ACC112 (cell line): ENCODE measurements at regions not wholly inside any gene's neighbourhood (a gene's known extent, or its start where the extent isn't known, plus 50 kb on each side); places are given as distances from the start of the nearest gene placed in this dataset.

Source experiments
- H2AFZ ChIP-seq: fragments of 200-600 bp; sonication (generic); one replicate; pipeline ENCODE4 v1.6.0; 2017; ENCODE audit warnings: antibody characterized with exemption, low read length; ENCODE audit not compliant: unreplicated experiment
- H3K27ac ChIP-seq: fragments of 200-600 bp; sonication (generic); 2 replicates; pipeline ENCODE4 v1.5.1; 2014; ENCODE audit warnings: low read depth, mild to moderate bottlenecking, antibody characterized with exemption, low read length, moderate library complexity
- H3K27me3 ChIP-seq: fragments of 200-600 bp; sonication (generic); 2 replicates; pipeline ENCODE4 v1.6.1; 2014; ENCODE audit warnings: mild to moderate bottlenecking, antibody characterized with exemption, low read length, moderate library complexity, mixed read lengths; ENCODE audit not compliant: insufficient read depth
- H3K36me3 ChIP-seq: fragments of 200-600 bp; sonication (generic); 2 replicates; pipeline ENCODE4 v1.6.1; 2016; ENCODE audit warnings: mild to moderate bottlenecking, antibody characterized with exemption, low read length, moderate library complexity, mixed read lengths; ENCODE audit not compliant: insufficient read depth
- H3K4me1 ChIP-seq: fragments of 200-600 bp; sonication (generic); one replicate; pipeline ENCODE4 v1.6.1; 2016; ENCODE audit warnings: low read length, mixed read lengths; ENCODE audit not compliant: insufficient read depth, unreplicated experiment, control insufficient read depth
- H3K4me3 ChIP-seq: fragments of 200-600 bp; sonication (generic); 2 replicates; pipeline ENCODE4 v1.5.1; 2014; ENCODE audit warnings: mild to moderate bottlenecking, low read depth, low read length
- H3K79me2 ChIP-seq: fragments of 200-600 bp; sonication (generic); one replicate; pipeline ENCODE4 v1.6.0; 2016; ENCODE audit warnings: low read length; ENCODE audit not compliant: control insufficient read depth, unreplicated experiment, insufficient read depth

GRCh38 chr21:20404915-20405314 lies 593.3 kb upstream of the NCAM2 start:
- no peak overlapping the region for H3K27ac ChIP-seq
- no peaks in the 10 kb centered on the region for H3K27me3 ChIP-seq
- no peak overlapping the region for H3K4me3 ChIP-seq
- no peaks in the 10 kb centered on the region for H3K4me1 ChIP-seq
- H3K79me2 ChIP-seq = no peaks in the 10 kb centered on the region
- H2AFZ ChIP-seq = no peak overlapping the region
- H3K36me3 ChIP-seq = no peaks in the 10 kb centered on the region

DNA sequence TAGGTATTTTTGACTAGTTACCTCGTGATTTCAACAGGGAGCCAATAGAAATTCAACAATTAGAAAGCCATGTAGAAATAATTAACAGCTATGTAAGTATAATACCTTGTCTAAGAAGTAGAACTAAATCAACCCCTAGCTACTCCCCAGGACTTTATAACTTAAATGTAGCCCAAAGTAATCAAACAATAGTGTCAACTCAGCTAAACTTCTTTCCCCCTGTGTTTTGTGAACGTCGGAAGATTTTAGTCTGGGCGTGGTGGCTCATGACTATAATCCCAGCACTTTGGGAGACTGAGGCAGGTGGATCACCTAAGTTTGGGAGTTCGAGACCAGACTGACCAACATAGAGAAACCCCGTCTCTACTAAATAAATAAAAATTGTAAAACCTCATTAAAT lies 579.9 kb upstream of the NCAM2 start:
- H3K27ac ChIP-seq = no peak overlapping the region

DNA sequence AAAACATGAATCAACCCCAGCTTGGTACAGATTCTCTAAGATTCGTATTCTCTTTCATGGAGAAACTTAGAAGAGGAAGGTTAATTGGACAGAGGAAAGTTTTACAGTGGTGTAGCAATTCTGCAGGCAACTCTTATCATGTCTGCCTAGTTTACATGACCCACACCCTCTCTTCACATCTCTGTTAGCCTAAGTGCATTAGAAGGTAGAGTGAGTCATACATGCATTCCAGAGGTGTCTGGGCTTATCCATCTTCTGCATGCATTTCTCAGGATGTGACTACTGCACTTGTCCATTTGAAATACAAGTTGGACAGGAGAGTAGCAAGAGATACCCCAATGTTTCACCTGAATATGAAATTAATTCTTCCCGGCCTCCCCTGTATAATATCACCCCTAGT lies 578.4 kb upstream of the NCAM2 start:
- Histone ChIP-seq H3K27ac (no peak overlapping the region), H3K4me3 (no peak overlapping the region), H3K79me2 (no peaks in the 10 kb centered on the region), H3K4me1 (no peaks in the 10 kb centered on the region), H3K36me3 (no peaks in the 10 kb centered on the region), H2AFZ (no peak overlapping the region), H3K27me3 (no peaks in the 10 kb centered on the region)

More for the DNA sequence above, 579.9 kb upstream of the NCAM2 start:
- Histone ChIP-seq H3K27me3 (no peaks in the 10 kb centered on the region), H3K79me2 (no peaks in the 10 kb centered on the region), H2AFZ (no peak overlapping the region), H3K36me3 (no peaks in the 10 kb centered on the region), H3K4me1 (no peaks in the 10 kb centered on the region), H3K4me3 (no peak overlapping the region)

- Histone ChIP-seq H3K79me2 (no peaks in the 10 kb centered on the region), H3K36me3 (no peaks in the 10 kb centered on the region), H3K4me1 (no peaks in the 10 kb centered on the region), H3K27ac (no peak overlapping the region), H3K27me3 (no peaks in the 10 kb centered on the region), H3K4me3 (no peak overlapping the region), H2AFZ (no peak overlapping the region)
Observed at GRCh38 chr21:20424943-20425342, 573.3 kb upstream of the NCAM2 start.

DNA sequence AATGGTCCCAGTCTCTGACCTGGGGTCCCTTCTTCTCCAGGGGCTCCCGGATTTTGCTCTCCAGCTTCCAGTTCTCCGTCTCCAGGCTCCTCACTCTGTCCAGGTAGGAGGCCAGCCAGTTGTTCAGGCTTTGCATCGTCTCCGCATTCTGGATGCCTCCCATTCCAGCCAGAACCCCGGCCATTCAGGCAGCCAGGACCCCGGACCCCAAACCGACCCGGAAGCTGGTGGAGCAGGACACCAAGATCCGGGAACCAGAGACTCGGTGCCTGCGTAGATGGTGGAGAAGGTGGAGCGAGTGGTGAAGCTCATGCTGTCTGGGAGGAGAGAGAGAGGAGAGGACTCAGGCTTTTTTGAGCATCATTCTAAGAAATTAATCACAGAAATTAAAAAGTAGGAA lies 572.4 kb upstream of the NCAM2 start:
- Histone ChIP-seq H3K4me1 (no peaks in the 10 kb centered on the region), H3K27me3 (no peaks in the 10 kb centered on the region), H3K36me3 (no peaks in the 10 kb centered on the region), H3K27ac (no peak overlapping the region), H3K79me2 (no peaks in the 10 kb centered on the region), H2AFZ (no peak overlapping the region), H3K4me3 (no peak overlapping the region)

DNA sequence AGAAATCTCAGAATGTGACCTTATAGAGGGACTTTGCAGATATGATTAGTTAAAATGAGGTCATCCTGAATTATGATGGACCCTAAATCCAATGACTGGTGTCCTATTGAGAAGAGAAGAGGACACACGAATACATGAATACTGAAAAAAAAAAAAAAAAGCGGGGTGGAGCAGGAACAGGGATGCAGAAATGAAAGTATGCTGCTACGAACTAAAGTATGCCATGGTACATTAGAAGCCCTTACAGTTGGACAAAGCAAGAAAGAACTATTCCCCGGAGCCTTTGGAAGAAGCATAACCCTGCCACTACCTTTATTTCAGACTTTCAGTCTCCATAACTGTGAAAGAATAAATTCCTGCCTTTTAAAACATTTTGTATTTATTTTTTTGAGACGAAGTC lies 557.9 kb upstream of the NCAM2 start:
- no peaks in the 10 kb centered on the region for H3K27me3 ChIP-seq
- no peaks in the 10 kb centered on the region for H3K79me2 ChIP-seq
- H3K4me1 ChIP-seq = no peaks in the 10 kb centered on the region
- no peak overlapping the region for H3K4me3 ChIP-seq
- no peak overlapping the region for H2AFZ ChIP-seq
- no peak overlapping the region for H3K27ac ChIP-seq
- H3K36me3 ChIP-seq = no peaks in the 10 kb centered on the region

DNA sequence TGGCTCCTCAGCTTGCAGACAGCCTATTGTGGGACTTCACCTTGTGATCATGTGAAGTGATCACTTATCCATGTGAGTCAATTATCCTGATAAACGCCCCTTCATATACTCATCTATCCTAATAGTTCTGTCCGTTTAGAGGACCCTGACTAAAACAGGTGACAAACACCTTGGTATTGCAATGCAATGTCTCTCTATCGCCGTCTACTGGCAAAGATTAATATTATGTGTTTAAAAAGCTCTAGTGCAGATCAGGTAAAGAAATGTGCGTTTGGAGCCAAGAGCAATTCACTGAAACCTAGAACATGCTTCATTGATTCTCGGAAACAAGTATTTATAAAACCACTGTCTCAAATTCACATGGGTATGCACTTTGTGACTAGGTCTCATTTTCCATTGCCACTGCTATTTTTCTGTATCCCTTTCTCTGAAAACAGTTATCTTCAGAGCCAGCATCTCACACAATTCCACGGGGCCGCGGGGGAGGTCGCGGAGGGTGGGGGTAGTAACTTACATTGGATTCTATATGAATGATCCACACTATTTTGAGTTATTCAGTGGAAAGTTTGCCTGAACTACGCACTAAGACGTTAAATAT lies 554.6 kb upstream of the NCAM2 start:
- Histone ChIP-seq H3K36me3 (no peaks in the 10 kb centered on the region), H3K4me1 (no peaks in the 10 kb centered on the region), H3K4me3 (no peak overlapping the region), H3K27ac (no peak overlapping the region), H2AFZ (no peak overlapping the region), H3K27me3 (no peaks in the 10 kb centered on the region), H3K79me2 (no peaks in the 10 kb centered on the region)

DNA sequence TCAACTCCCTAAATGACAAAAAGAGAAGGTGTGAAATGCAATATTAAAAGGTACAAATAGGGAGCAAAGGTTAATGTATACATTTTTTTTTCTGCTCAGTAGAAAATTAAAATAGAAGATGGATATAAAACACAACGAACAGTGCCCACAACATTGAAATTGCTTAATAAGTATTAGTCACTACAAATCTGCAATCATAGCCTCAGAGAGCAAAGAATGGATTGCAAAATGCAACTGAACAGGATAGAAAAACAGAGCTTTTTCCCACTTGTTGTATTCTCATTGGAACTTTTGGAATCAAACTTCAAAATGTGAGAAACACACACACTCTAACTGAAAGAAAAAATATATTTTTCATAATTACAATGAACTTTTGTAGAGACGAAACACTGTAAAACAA lies 552.2 kb upstream of the NCAM2 start:
- H3K36me3 ChIP-seq = no peaks in the 10 kb centered on the region
- no peaks in the 10 kb centered on the region for H3K4me1 ChIP-seq
- H3K27ac ChIP-seq = no peak overlapping the region
- H3K79me2 ChIP-seq = no peaks in the 10 kb centered on the region
- H3K4me3 ChIP-seq = no peak overlapping the region
- no peak overlapping the region for H2AFZ ChIP-seq
- H3K27me3 ChIP-seq = no peaks in the 10 kb centered on the region

GRCh38 chr21:20451046-20451445 lies 547.2 kb upstream of the NCAM2 start:
- Histone ChIP-seq H3K4me3 (no peak overlapping the region), H2AFZ (no peak overlapping the region), H3K4me1 (no peaks in the 10 kb centered on the region), H3K79me2 (no peaks in the 10 kb centered on the region), H3K27ac (no peak overlapping the region), H3K27me3 (no peaks in the 10 kb centered on the region), H3K36me3 (no peaks in the 10 kb centered on the region)

- Histone ChIP-seq H2AFZ (no peak overlapping the region), H3K36me3 (no peaks in the 10 kb centered on the region), H3K4me3 (no peak overlapping the region), H3K27me3 (no peaks in the 10 kb centered on the region), H3K79me2 (no peaks in the 10 kb centered on the region), H3K27ac (no peak overlapping the region), H3K4me1 (no peaks in the 10 kb centered on the region)
Observed at GRCh38 chr21:20452935-20453334, 545.3 kb upstream of the NCAM2 start.

- Histone ChIP-seq H3K79me2 (no peaks in the 10 kb centered on the region), H3K27ac (no peak overlapping the region), H3K36me3 (no peaks in the 10 kb centered on the region), H3K27me3 (no peaks in the 10 kb centered on the region), H2AFZ (no peak overlapping the region), H3K4me3 (no peak overlapping the region), H3K4me1 (no peaks in the 10 kb centered on the region)
Observed at GRCh38 chr21:20459838-20460237, 538.4 kb upstream of the NCAM2 start.
